HG03521 (cell line): ENCODE measurements at regions not wholly inside any gene's neighbourhood (a gene's known extent, or its start where the extent isn't known, plus 50 kb on each side); places are given as distances from the start of the nearest gene placed in this dataset.
A peak's percentile ranks its signal among the peaks of the same experiment; 100 is the strongest.

Experiments used
- ATAC-seq: cut with Tn5 transposase; IDR thresholded peaks from one replicate; pipeline ENCODE4 v1.9.1; 2021; ENCODE audit warnings: mild to moderate bottlenecking, moderate library complexity; ENCODE audit not compliant: unreplicated experiment

GRCh38 chr7:109121599-109122300 is 552.1 kb downstream of the DNAJB9 start:
- no peak for ATAC-seq

DNA sequence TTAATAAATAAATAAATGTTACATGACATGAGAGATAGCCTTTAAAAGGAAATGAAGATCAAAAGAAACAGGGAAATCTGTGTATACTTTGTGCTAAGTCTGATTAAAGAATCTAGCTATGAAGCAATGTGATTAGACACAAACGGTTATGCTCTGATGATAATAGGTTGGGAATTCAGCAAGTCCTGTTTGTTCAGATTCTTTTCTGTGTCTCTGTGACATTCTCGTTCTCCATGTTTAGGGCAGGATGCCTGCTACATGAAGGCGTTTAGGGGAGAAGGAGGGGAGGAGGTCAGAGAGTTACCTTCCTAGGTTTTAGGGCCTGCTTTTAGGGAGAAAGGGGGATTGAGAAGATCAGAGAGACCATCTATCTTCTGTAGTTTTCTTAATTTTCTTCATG is 555.3 kb downstream of the DNAJB9 start:
- ATAC-seq = no peak

- no peak for ATAC-seq
Measured at GRCh38 chr7:109126404-109127050, 556.9 kb downstream of the DNAJB9 start.

GRCh38 chr7:109127145-109127544 is 557.5 kb downstream of the DNAJB9 start:
- ATAC-seq = no peak

GRCh38 chr7:109131141-109131540 is 561.5 kb downstream of the DNAJB9 start:
- no peak for ATAC-seq

DNA sequence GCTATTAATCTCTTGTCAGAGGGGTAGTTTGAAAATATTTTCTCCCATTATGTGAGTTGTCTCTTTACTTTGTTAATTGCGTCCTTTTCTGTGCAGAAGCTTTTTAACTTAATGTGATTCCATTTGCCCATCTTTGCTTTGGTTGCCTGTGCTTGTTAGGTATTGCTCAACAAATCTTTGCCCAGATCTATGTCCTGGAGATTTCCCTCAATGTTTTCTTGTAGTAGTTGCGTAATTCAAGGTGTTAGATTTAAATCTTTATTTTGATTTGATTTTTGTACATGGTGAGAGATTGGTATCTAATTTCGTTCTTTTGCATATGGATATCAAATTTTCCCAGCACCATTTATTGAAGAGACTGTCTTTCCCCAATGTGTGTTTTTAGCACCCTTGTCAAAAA is 567.2 kb downstream of the DNAJB9 start:
- no peak for ATAC-seq

DNA sequence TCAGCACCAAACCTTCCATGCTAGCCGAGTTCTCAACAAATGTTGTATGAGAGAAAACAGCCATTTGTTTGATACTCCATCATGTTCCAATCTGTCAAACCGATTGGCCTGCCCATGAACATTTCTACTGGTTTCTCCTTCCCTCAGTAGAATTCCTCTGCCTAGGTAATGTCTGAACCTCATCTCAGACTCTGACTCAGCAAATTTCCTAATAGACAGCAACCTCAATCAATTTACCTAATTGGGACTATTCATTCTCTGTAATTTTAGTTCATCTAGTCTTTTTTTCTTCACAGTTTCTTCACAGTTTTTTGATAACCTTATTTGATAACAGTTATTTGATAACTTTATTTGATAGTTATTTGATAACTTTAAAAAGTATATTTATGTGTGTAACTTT is 585.1 kb downstream of the DNAJB9 start:
- no peak for ATAC-seq

- no peak for ATAC-seq
Measured at GRCh38 chr7:109158246-109158645, 588.6 kb downstream of the DNAJB9 start.

- ATAC-seq = no peak
Measured at GRCh38 chr7:109176661-109177060, 607.0 kb downstream of the DNAJB9 start.

GRCh38 chr7:109178342-109178741 is 608.7 kb downstream of the DNAJB9 start:
- no peak for ATAC-seq

GRCh38 chr7:109179601-109180000 is 609.9 kb downstream of the DNAJB9 start:
- ATAC-seq = no peak

- no peak for ATAC-seq
Measured at GRCh38 chr7:109190766-109191398, 621.2 kb downstream of the DNAJB9 start.

DNA sequence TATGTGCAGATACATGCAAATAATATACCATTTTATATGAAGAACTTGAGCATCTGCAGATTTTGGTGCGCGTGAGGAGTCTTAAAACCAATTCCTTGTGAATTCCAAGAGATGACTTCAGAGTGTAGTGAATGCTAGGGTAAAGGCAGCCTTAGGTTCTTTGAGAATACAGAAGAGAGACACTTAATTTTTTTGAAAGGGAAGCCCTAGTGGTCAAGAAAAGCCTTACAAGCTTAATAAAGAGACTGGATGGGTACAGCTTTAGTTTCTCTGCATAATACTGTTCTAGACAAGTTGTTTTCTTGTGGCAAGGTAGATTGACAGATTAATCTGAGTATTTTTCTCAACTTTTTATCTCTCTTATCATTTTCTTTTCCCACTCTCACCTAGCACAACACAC is 636.5 kb downstream of the DNAJB9 start:
- ATAC-seq = no peak

- ATAC-seq = no peak
Measured at GRCh38 chr7:109213081-109213480, 643.4 kb downstream of the DNAJB9 start.

- no peak for ATAC-seq
Measured at GRCh38 chr7:109215341-109215740, 645.7 kb downstream of the DNAJB9 start.

DNA sequence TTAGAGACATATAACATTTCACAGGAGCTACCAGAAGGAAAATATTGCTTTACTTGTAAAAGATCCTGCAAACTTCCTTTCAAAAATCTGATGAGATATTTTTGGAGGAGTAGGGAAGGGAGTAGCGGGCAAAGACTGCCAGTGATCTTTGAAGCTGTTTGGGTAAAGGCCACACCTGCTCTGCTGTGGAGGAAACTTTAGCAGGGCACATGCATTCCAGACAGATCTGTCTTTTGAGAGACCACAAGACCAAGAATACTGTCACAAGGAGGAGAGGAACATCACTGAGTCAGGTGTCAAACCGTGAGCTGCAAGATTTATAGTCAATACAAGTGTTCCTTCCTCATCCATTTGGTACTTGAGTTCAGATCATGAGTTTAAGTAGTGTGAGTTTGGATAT is 654.4 kb downstream of the DNAJB9 start:
- ATAC-seq = no peak

GRCh38 chr7:109226699-109227098 is 657.0 kb downstream of the DNAJB9 start:
- no peak for ATAC-seq

- ATAC-seq = peak; percentile 65
Measured at GRCh38 chr7:109235316-109235715, 665.6 kb downstream of the DNAJB9 start.

GRCh38 chr7:109246330-109247077 is 676.8 kb downstream of the DNAJB9 start:
- no peak for ATAC-seq

DNA sequence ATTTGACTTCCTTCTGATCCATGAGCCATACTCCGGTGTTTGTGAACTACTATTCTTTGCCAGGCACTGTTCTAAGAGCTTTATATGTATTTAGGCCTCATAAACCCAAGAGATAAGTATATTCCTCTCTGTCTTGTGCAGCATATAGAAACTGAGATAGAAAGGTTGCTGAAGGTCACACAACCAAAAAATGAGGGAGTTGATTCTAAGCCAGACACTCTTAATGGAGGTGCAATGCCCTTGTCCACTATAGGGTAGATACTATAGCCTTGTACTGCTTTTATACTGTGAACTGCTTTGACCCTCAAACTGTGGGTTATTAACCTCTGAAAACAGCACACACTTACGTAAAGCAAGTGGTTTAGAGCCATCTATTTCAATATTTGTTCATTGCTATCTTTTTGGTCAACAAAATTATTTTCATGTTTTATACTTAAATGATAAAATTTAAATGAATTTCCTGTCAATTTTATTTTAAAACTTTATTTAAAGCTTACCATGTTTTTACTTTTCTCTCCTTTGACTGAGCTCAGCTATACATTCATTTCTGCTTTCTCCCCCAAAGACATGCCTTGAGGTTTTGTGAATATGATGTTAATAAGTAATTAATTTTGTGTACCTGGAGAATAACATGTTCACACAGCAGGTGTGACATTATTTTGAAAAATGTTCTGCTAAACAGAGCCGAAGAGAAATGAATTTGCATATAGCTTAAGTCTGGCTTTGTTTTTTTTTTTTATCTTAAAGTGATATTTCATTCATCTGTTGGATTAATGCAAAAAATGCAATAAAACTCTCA is 687.3 kb downstream of the DNAJB9 start:
- ATAC-seq = no peak

DNA sequence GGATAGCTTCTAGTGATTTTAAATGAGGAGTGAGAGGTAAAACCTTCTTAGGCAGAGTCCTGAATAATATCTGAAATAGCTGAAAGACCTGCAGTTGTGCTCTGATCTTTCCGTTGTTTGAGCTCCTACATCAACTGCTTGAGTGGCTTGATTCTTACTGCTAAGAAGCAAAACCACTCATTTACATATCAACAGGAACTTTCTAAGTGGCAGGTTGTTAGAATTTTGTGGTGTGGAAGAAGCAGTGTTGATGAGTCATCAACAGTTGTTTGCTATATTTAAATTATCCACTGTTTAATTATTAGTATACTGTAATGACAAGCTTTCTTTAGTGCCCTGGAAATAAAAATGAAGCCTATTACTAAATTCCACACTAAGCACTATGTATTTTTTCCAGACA is 689.5 kb downstream of the DNAJB9 start:
- peak; percentile 84 for ATAC-seq
